KMS-11 (cell line): ENCODE measurements at regions not wholly inside any gene's neighbourhood (a gene's known extent, or its start where the extent isn't known, plus 50 kb on each side); places are given as distances from the start of the nearest gene placed in this dataset.

Source experiments
- H2AFZ ChIP-seq: fragments of 200-600 bp; sonication (generic); 2 replicates; pipeline ENCODE4 v1.6.1; 2016; ENCODE audit warnings: antibody characterized with exemption, mixed run types, low read depth
- H3K27ac ChIP-seq: fragments of 200-600 bp; sonication (generic); 2 replicates; pipeline ENCODE4 v1.6.1; 2016; ENCODE audit warnings: mild to moderate bottlenecking, mixed run types
- H3K27me3 ChIP-seq: fragments of 200-600 bp; sonication (generic); 2 replicates; pipeline ENCODE4 v1.6.1; 2017; ENCODE audit warnings: mild to moderate bottlenecking, low read depth, mixed run types, moderate library complexity; ENCODE audit not compliant: insufficient read depth
- H3K36me3 ChIP-seq: fragments of 200-600 bp; sonication (generic); 2 replicates; pipeline ENCODE4 v1.6.1; 2017; ENCODE audit warnings: mild to moderate bottlenecking, mixed run types; ENCODE audit not compliant: insufficient read depth
- H3K4me1 ChIP-seq: fragments of 200-600 bp; sonication (generic); 2 replicates; pipeline ENCODE4 v1.6.1; 2016; ENCODE audit warnings: mild to moderate bottlenecking, low read depth, mixed run types; ENCODE audit not compliant: poor library complexity, severe bottlenecking
- H3K4me2 ChIP-seq: fragments of 200-600 bp; sonication (generic); 2 replicates; pipeline ENCODE4 v1.7.0; 2016; ENCODE audit warnings: mild to moderate bottlenecking, mixed run types
- H3K4me3 ChIP-seq: fragments of 200-600 bp; sonication (generic); IDR thresholded peaks from 2 replicates; pipeline ENCODE4 v1.6.1; 2017; ENCODE audit warnings: low read depth, low read length, mixed read lengths; ENCODE audit not compliant: insufficient read depth
- H3K79me2 ChIP-seq: fragments of 200-600 bp; sonication (generic); 2 replicates; pipeline ENCODE4 v1.6.1; 2016; ENCODE audit warnings: low read depth, mixed run types; ENCODE audit not compliant: insufficient read depth
- H3K9ac ChIP-seq: fragments of 200-600 bp; sonication (generic); 2 replicates; pipeline ENCODE4 v1.6.1; 2016; ENCODE audit warnings: mild to moderate bottlenecking, mixed run types
- H4K20me1 ChIP-seq: fragments of 200-600 bp; sonication (generic); 2 replicates; pipeline ENCODE4 v1.6.1; 2016; ENCODE audit warnings: mild to moderate bottlenecking, mixed run types; ENCODE audit not compliant: insufficient read depth
- CTCF ChIP-seq: fragments of 200-600 bp; sonication (generic); conservative IDR thresholded peaks from 2 replicates; pipeline ENCODE4 v1.6.1; 2017; ENCODE audit warnings: low read depth, mild to moderate bottlenecking, antibody characterized with exemption, low read length, moderate library complexity, mixed read lengths

- H3K4me3 ChIP-seq = no peak overlapping the region
- H3K4me2 ChIP-seq = no peak overlapping the region
- TF ChIP-seq CTCF = no peak
- H3K4me1 ChIP-seq = no peaks in the 10 kb centered on the region
- H3K36me3 ChIP-seq = no peaks in the 10 kb centered on the region
- no peaks in the 10 kb centered on the region for H4K20me1 ChIP-seq
- H3K79me2 ChIP-seq = no peaks in the 10 kb centered on the region
- H3K9ac ChIP-seq = no peak overlapping the region
- H3K27me3 ChIP-seq = no peaks in the 10 kb centered on the region
- no peak overlapping the region for H3K27ac ChIP-seq
- no peak overlapping the region for H2AFZ ChIP-seq
These were observed 221.9 kb upstream of the ADGRL2 start for GRCh38 chr1:81578867-81579266.

DNA sequence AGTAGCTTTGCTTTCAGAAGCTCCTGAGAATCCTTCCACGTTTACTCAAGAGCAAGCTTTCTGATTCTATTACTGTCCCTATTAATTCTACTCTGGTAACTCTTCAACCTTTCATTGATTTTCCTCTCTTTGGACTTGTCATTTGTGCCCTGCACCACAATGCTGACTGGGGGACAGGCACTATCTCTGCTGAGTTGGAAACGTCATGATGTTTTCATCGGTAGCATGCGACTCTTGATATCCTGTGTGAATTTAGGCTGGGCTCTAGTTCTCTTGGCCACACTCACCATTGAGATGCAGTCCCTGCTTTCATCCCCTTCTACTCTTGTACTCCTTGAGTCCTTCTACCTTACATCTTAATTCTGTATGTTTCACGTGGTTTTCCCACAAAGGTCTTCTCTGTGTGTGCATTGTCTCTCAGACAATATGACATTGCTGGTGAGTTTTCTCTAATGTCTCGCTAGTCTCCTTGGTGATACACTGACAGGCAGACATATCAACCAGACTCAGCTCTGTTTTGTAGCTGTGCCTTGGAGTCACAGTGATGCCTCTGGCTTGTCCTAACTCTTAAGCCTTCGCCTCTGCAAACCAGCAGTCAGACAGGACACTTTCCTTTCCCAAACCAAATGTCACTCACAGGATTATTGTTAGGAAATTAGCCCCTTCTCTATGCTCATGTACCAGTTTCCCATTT lies 223.6 kb upstream of the ADGRL2 start:
- Histone ChIP-seq H3K27me3 (no peaks in the 10 kb centered on the region), H3K27ac (no peak overlapping the region), H3K4me2 (no peak overlapping the region), H3K4me3 (no peak overlapping the region), H2AFZ (no peak overlapping the region), H3K9ac (no peak overlapping the region), H3K4me1 (no peaks in the 10 kb centered on the region), H4K20me1 (no peaks in the 10 kb centered on the region), H3K79me2 (no peaks in the 10 kb centered on the region), H3K36me3 (no peaks in the 10 kb centered on the region)
- TF ChIP-seq CTCF = no peak

- no peaks in the 10 kb centered on the region for H4K20me1 ChIP-seq
- H2AFZ ChIP-seq = no peak overlapping the region
- H3K36me3 ChIP-seq = no peaks in the 10 kb centered on the region
- no peak for TF ChIP-seq CTCF
- H3K27me3 ChIP-seq = no peaks in the 10 kb centered on the region
- no peak overlapping the region for H3K27ac ChIP-seq
- no peak overlapping the region for H3K4me3 ChIP-seq
- H3K79me2 ChIP-seq = no peaks in the 10 kb centered on the region
- H3K4me1 ChIP-seq = no peaks in the 10 kb centered on the region
- no peak overlapping the region for H3K9ac ChIP-seq
- no peak overlapping the region for H3K4me2 ChIP-seq
These were observed 226.3 kb upstream of the ADGRL2 start for GRCh38 chr1:81574408-81574807.

- Histone ChIP-seq H3K27me3 (no peaks in the 10 kb centered on the region), H3K9ac (no peak overlapping the region), H3K27ac (no peak overlapping the region), H2AFZ (no peak overlapping the region), H4K20me1 (no peaks in the 10 kb centered on the region), H3K36me3 (no peaks in the 10 kb centered on the region), H3K4me1 (no peaks in the 10 kb centered on the region), H3K79me2 (no peaks in the 10 kb centered on the region), H3K4me2 (no peak overlapping the region), H3K4me3 (no peak overlapping the region)
- no peak for TF ChIP-seq CTCF
These were observed 227.3 kb upstream of the ADGRL2 start for GRCh38 chr1:81573458-81573857.
